GM12873 (cell line): ENCODE measurements at regions not wholly inside any gene's neighbourhood (a gene's known extent, or its start where the extent isn't known, plus 50 kb on each side); places are given as distances from the start of the nearest gene placed in this dataset.

Experiments
- TF ChIP-seq, protein P1 (sequence below): IDR thresholded peaks from 2 replicates; pipeline ENCODE4 v1.5.1; 2012; ENCODE audit warnings: low read depth, mild to moderate bottlenecking, moderate library complexity, low read length, control low read depth; ENCODE audit not compliant: insufficient read depth; ENCODE audit errors: missing control alignments

DNA sequence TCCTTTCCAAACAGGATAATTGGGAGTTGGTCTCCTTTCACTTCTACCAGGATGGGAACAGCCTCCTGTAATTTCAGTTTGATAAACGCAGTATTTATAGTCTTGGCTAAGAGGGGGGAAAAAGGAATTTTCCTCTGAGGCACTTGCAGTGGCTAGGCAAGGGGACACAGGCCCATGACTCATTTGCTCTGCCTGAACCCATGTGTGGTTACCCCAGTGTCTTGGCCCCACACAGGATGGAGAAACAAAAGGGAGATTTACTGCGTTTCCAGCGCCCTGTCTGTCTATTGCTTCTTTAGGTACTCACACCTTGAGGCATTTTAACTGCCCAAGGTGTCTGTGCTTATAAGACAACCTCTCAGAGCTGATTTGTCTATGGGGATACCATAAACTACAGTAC, 74.8 kb upstream of the NEDD9 start:
- TF ChIP-seq, protein P1, sequence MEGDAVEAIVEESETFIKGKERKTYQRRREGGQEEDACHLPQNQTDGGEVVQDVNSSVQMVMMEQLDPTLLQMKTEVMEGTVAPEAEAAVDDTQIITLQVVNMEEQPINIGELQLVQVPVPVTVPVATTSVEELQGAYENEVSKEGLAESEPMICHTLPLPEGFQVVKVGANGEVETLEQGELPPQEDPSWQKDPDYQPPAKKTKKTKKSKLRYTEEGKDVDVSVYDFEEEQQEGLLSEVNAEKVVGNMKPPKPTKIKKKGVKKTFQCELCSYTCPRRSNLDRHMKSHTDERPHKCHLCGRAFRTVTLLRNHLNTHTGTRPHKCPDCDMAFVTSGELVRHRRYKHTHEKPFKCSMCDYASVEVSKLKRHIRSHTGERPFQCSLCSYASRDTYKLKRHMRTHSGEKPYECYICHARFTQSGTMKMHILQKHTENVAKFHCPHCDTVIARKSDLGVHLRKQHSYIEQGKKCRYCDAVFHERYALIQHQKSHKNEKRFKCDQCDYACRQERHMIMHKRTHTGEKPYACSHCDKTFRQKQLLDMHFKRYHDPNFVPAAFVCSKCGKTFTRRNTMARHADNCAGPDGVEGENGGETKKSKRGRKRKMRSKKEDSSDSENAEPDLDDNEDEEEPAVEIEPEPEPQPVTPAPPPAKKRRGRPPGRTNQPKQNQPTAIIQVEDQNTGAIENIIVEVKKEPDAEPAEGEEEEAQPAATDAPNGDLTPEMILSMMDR: no peak

DNA sequence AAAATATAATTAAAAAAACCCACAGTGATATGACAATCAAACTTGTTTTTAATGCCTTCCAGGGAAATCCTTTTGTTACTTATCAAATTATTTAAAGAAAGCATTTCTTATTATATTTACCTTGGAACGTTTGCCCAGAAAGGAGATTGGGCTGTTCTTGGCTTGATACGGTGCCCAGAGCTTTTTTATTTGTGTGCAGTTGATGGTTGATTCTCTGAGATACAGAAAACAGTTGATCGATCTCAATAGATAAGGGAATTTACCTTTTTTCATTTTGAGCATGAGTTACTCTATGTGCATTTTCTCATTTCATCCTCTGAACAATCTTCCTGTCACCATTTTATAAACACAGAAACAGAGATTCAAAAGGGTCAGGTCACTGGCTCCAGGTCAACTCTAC, 72.5 kb upstream of the NEDD9 start:
- TF ChIP-seq, protein P1: no peak

DNA sequence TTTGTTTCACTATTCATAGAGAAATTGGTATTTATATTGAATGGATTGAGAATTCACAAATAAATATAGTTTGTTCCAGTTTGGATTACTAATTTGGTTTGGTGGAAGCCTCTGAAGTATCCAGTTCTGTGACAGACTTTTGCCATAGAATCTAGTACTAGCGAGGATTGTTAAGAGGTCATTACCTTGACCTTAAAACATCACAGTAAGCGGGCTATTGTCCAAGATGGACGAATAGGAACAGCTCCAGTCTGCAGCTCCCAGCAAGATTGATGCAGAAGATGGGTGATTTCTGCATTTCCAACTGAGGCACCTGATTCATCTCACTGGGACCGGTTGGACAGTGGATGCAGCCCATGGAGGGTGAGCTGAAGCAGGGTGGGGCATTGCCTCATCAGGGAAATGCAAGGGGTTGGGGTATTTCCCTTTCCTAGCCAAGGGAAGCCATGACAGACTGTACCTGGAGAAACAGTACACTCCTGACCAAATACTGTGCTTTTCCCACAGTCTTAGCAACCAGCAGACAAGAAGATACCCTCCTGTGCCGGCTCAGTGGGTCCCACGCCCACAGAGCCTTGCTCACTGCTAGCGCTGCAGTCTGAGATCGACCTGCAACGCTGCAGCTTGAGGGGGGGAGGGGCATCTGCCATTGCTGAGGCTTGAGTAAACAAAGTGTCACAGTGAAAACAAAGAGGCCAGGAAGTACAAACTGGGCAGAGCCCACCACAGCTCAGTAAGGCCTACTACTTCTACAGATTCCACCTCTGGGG, 66.4 kb upstream of the NEDD9 start:
- TF ChIP-seq, protein P1: no peak

DNA sequence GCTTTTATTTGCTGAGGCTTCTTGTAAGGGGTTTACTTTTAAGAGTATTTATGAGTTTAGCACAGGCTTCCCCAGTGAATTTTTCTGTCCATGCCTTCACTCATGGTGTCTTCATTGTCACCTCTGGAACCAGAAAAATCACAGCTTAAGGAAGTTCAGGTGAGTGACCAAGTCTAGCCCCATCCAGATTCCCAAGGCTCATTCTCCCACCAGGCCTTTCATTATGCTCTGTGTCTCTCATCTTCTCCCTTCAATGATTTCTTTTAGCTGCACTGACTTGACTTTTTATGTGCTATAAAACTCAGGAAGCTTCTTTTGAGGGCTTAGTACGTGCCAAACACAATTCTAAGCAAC, 64.9 kb upstream of the NEDD9 start:
- TF ChIP-seq, protein P1: no peak

DNA sequence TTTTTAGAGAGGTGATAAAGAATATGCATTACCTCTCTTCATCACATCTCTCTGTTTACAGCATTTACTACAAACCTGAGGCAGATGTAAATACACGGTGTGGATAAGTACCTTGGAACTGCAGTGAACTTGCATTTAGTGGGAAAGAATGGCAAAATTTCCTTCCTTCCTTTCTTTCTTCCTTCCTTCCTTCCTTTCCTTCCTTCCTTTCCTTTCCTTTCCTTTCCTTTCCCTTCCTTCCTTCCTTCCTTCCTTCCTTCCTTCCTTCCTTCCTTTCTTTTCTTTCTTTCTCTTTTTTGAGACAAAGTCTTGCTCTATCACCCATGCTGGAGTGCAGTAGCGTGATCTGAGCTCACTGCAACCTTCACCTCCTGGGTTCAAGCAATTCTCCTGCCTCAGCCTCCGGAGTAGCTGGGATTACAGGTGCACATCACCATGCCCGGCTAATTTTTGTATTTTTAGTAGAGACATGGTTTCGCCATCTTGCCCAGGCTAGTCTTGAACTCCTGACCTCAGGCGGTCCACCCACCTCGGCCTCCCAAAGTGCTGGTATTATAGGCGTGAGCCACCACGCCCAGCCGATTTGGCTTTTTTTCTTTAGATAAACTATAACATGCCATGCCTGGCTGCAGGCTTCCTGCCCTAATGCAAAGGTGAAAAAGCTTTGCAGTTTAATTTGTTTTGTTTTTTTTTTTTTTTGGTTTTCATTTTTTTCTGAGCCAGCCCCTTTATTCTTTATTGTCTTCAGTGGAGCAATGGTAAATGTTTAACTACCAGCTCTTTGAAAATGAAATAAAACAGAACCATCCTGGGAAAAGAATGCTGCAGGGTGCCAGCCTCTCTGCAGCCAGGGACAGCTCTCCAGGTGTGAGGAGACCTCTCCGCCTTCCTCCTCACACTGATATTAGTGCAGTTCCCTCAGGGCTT, 64.2 kb upstream of the NEDD9 start:
- TF ChIP-seq, protein P1: no peak

DNA sequence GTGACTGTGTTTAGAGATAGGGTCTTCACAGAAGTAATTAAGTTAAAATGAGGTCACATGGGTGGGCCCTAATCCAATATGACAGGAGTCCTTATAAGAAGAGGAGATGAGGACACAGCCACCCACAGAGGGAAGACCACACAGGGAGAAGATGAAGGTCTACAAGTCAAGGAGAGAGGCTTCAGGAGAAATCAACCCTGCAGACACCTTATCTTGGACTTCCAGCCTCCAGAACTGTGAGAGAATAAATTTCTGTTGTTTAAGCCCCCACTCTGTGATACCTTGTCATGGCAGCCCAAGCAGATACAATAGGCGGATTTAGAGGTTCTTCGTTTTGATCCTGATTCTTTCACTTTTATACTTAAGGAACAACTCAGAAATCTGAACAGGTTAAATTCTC, 63.5 kb upstream of the NEDD9 start:
- TF ChIP-seq, protein P1: no peak

DNA sequence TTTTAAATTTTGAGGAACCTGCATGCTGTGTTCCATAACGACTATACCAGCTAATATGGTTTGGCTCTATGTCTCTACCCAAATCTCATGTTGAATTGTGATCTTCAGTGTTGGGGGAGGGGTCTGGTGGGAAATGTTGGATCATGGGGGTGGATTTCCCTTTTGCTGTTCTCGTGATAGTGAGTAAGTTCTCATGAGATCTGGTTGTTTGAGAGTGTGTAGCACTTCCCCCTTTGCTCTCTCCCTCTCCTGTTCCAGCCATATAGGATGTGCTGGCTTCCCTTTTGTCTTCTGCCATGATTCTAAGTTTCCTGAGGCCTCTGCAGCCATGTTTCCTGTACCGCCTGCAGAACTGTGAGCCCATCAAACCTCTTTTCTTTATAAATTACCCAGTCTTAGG, 61.8 kb upstream of the NEDD9 start:
- TF ChIP-seq, protein P1: no peak
